ENCODE measurements at regions not wholly inside any gene's neighbourhood (a gene's known extent, or its start where the extent isn't known, plus 50 kb on each side); places are given as distances from the start of the nearest gene placed in this dataset.
"Not testable (repeated sequence)": the region's sequence is repeated elsewhere in the genome, so short reads cannot be mapped to it uniquely, and the experiment has no call there.

DNA sequence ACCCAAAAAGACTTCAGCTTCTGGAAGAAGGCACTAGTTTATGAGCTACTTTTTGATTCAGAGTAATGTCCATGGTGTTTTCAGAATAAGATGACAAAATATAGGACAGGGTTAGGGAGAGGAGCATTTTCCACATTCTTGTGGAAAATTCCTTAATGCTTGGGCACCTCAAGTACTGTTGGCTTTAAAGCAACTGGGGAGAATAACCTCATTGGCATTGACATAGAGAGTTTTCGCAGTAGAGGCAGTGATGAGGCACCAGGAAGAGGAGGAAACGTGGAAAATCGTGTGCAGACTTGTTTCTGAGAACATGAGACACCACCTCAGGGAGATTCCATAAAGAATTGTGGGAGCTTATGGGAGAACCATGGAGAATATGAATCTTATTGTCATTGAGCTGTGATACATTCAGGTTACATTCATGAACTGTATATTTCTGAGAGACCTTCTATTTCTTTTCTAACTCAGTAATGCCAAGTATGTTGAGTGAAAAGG lies 929.0 kb upstream of the NRXN1 start:
- TF ChIP-seq POLR2A (IDR thresholded peaks at IDR 0.05; ENCODE audit: low read depth, low read length): no peak
- DNase-seq (ENCODE audit: insufficient read length, low spot score) (no peak), FAIRE-seq (no peak)

DNA sequence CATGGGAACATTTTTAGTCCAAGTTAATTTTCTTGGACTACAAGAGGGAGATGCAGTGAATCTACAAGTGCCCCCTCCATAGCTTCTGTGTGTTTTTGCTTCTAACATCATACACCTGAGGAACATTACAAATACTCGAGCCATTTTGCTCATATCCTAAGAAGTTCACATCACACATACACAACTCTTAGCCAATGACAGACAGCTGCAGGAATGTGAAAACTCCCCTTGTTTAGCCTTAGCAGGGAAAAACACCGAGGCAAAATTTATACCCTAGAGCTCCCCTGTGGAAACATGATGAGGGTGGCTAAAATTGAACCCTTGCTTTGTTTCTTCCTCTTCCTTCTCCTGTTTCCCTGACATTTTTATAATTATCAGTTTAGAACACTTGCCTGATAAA lies 928.3 kb upstream of the NRXN1 start:
- FAIRE-seq (no peak), DNase-seq (ENCODE audit: insufficient read length, low spot score) (no peak)
- TF ChIP-seq POLR2A (IDR thresholded peaks at IDR 0.05; ENCODE audit: low read depth, low read length): no peak

DNA sequence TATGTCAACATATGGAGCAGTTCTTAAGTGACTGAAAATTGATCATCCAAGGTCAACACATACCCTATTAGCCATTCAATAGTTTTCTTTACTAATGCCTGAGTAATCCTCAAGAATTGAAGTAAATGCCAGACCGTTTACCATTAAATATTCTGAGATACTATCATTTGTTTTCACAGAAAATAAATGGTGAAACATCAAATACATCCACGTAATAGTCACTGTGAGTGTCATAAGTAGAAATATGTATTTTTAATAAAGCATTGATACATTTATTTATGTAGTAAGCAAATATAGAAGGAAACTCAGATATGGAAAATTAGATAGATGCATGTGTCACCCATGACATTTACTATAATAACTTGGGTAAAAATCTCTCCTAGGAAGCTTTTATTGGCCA lies 927.8 kb upstream of the NRXN1 start:
- FAIRE-seq (no peak), DNase-seq (ENCODE audit: insufficient read length, low spot score) (no peak)
- no peak for TF ChIP-seq POLR2A (IDR thresholded peaks at IDR 0.05; ENCODE audit: low read depth, low read length)

- DNase-seq (ENCODE audit: insufficient read length, low spot score): no peak
- no peak for TF ChIP-seq POLR2A (IDR thresholded peaks at IDR 0.05; ENCODE audit: low read depth, low read length)
- FAIRE-seq: no peak
Measured at GRCh38 chr2:51953931-51954330, 922.0 kb upstream of the NRXN1 start.

- TF ChIP-seq POLR2A (IDR thresholded peaks at IDR 0.05; ENCODE audit: low read depth, low read length): no peak
- FAIRE-seq (no peak), DNase-seq (ENCODE audit: insufficient read length, low spot score) (no peak)
Measured at GRCh38 chr2:51921076-51921475, 889.1 kb upstream of the NRXN1 start.

- no peak for FAIRE-seq
- no peak for TF ChIP-seq POLR2A (IDR thresholded peaks at IDR 0.05; ENCODE audit: low read depth, low read length)
Measured at GRCh38 chr2:51920509-51920908, 888.6 kb upstream of the NRXN1 start.

DNA sequence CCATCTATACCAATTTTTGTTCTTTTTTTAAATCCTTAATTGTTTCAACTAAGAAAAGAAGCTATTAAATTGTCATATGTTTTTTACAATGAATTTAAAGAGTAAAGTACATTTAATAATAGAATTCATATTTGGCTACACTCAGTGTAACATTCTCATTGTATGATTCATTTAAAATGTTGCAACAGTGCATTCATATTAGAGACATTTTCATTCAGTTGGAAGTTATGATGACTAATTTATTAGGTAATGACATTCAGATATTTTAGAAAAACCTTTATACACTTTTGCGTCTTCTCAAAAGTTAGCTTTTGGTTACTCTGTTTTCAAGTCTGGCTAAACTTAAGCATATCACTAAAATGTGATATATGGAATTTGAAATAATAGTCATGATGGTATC lies 887.5 kb upstream of the NRXN1 start:
- TF ChIP-seq POLR2A (IDR thresholded peaks at IDR 0.05; ENCODE audit: low read depth, low read length): no peak
- no peak for DNase-seq (ENCODE audit: insufficient read length, low spot score)
- no peak for FAIRE-seq

More at GRCh38 chr2:51920509-51920908, 888.6 kb upstream of the NRXN1 start:
- no peak for DNase-seq (ENCODE audit: insufficient read length, low spot score)

GRCh38 chr2:51918113-51918512 lies 886.2 kb upstream of the NRXN1 start:
- FAIRE-seq (no peak), DNase-seq (ENCODE audit: insufficient read length, low spot score) (no peak)
- no peak for TF ChIP-seq POLR2A (IDR thresholded peaks at IDR 0.05; ENCODE audit: low read depth, low read length)

DNA sequence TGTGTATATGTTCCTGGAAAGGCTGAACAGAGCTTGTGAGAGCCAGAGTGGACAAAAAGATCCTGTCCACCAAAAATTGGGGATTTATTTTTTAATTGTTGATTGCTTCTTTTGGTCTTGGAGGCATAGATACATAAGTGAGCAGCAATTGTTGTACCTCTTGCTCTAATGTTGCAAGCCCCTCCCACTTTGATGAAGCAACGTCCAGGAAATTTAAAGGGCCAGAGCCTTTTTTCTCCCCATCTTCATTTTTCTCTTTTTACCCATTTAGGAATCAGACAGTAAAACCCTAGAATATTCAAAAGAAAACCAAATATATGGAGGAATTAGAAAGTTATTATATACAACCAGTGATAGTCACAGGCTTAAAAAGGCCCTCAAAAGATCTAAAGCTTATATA lies 871.8 kb upstream of the NRXN1 start:
- FAIRE-seq (no peak), DNase-seq (ENCODE audit: insufficient read length, low spot score) (no peak)
- no peak for TF ChIP-seq POLR2A (IDR thresholded peaks at IDR 0.05; ENCODE audit: low read depth, low read length)

GRCh38 chr2:51899643-51900042 lies 867.7 kb upstream of the NRXN1 start:
- FAIRE-seq (no peak), DNase-seq (ENCODE audit: insufficient read length, low spot score) (no peak)
- TF ChIP-seq POLR2A (IDR thresholded peaks at IDR 0.05; ENCODE audit: low read depth, low read length): no peak

GRCh38 chr2:51894584-51894983 lies 862.7 kb upstream of the NRXN1 start:
- not testable (repeated sequence) for DNase-seq (ENCODE audit: insufficient read length, low spot score); FAIRE-seq

DNA sequence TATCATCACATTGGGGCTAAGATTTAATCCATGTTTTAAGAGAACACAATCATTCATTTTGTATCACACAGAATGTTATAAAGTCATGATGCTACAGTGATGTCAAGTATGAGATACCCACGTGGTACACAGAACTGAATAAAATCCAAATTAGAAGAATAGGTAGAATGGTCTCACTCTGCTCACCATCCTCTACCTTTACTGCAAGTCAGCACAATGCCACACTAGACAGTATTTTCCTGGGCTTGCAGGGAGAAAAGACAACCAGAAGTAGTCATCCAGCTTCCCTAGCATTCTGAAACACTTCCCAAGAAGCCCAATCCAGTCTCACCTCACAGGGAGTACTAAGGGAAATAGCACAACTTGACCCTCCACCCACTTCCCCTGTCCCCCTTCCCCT lies 856.2 kb upstream of the NRXN1 start:
- no peak for FAIRE-seq
- no peak for DNase-seq (ENCODE audit: insufficient read length, low spot score)
- no peak for TF ChIP-seq POLR2A (IDR thresholded peaks at IDR 0.05; ENCODE audit: low read depth, low read length)

- DNase-seq (ENCODE audit: insufficient read length, low spot score): no peak
- no peak for TF ChIP-seq POLR2A (IDR thresholded peaks at IDR 0.05; ENCODE audit: low read depth, low read length)
- no peak for FAIRE-seq
Measured at GRCh38 chr2:51881673-51882072, 849.7 kb upstream of the NRXN1 start.

- DNase-seq (ENCODE audit: insufficient read length, low spot score): no peak
- FAIRE-seq: no peak
- TF ChIP-seq POLR2A (IDR thresholded peaks at IDR 0.05; ENCODE audit: low read depth, low read length): no peak
Measured at GRCh38 chr2:51880153-51880552, 848.2 kb upstream of the NRXN1 start.

GRCh38 chr2:51866361-51866760 lies 834.4 kb upstream of the NRXN1 start:
- FAIRE-seq (no peak), DNase-seq (ENCODE audit: insufficient read length, low spot score) (no peak)
- no peak for TF ChIP-seq POLR2A (IDR thresholded peaks at IDR 0.05; ENCODE audit: low read depth, low read length)

GRCh38 chr2:51859260-51859659 lies 827.3 kb upstream of the NRXN1 start:
- FAIRE-seq (no peak), DNase-seq (ENCODE audit: insufficient read length, low spot score) (no peak)
- no peak for TF ChIP-seq POLR2A (IDR thresholded peaks at IDR 0.05; ENCODE audit: low read depth, low read length)

All from H54 (cell line).